ENCODE measurements at regions not wholly inside any gene's neighbourhood (a gene's known extent, or its start where the extent isn't known, plus 50 kb on each side); places are given as distances from the start of the nearest gene placed in this dataset.

GRCh38 chr11:30665067-30665466 lies 78.9 kb upstream of the MPPED2 start:
- ATAC-seq = no peak
- intact Hi-C loops (cut with DNase I) = no loop called here
- no peak for DNase-seq

GRCh38 chr11:30653606-30654005 lies 67.5 kb upstream of the MPPED2 start:
- intact Hi-C loops (cut with DNase I) = no loop called here
- DNase-seq (no peak), ATAC-seq (no peak)

GRCh38 chr11:30652801-30653200 lies 66.6 kb upstream of the MPPED2 start:
- no peak for DNase-seq
- ATAC-seq = no peak
- intact Hi-C loops (cut with DNase I) = no loop called here

- DNase-seq (no peak), ATAC-seq (no peak)
- intact Hi-C loops (cut with DNase I) = no loop called here
These were observed 64.1 kb upstream of the MPPED2 start for GRCh38 chr11:30650266-30650665.
